ENCODE measurements at regions not wholly inside any gene's neighbourhood (a gene's known extent, or its start where the extent isn't known, plus 50 kb on each side); places are given as distances from the start of the nearest gene placed in this dataset.

- Mint-ChIP-seq H3K27me3 (peaks cover 14% of the 10 kb centered on the region), H3K4me3 (no peak overlapping the region), H3K4me1 (ENCODE audit: unreplicated experiment) (peaks cover 9% of the 10 kb centered on the region), H3K27ac (no peak overlapping the region), H3K9me3 (no peaks in the 10 kb centered on the region), H3K36me3 (no peaks in the 10 kb centered on the region)
- DNase-seq (ENCODE audit: extremely low spot score, unreplicated experiment): no peak
- TF ChIP-seq CTCF (conservative IDR thresholded peaks at IDR 0.05): no peak
Measured at GRCh38 chr5:144880513-144880912, 709.8 kb downstream of the KCTD16 start.

GRCh38 chr5:144876990-144877389, 706.3 kb downstream of the KCTD16 start:
- Mint-ChIP-seq H3K9me3 (no peaks in the 10 kb centered on the region), H3K4me1 (ENCODE audit: unreplicated experiment) (peaks cover 9% of the 10 kb centered on the region), H3K4me3 (no peak overlapping the region), H3K36me3 (no peaks in the 10 kb centered on the region), H3K27me3 (peaks cover 21% of the 10 kb centered on the region), H3K27ac (no peak overlapping the region)
- no peak for TF ChIP-seq CTCF (conservative IDR thresholded peaks at IDR 0.05)
- DNase-seq (ENCODE audit: extremely low spot score, unreplicated experiment): no peak

DNA sequence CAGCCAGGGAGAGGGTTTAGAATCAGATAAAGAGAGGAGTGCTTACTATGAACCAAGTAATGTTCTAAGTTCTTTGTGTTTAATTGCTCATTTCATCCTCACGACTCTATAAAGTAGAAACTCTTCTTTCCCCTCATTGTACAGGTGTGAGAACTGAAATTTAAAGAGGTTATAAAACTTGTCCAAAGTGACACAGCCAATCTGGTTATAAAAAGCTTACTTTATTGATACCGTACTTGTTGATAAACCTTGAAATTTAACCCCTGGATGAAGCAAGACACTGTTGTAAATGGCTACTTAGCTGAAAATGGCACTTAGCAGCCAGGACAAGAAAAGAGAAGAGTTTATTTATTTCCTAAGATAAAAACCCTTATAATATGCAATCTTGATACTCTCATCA, 702.4 kb downstream of the KCTD16 start:
- H3K4me1 Mint-ChIP-seq (ENCODE audit: unreplicated experiment): no peaks in the 10 kb centered on the region
- TF ChIP-seq CTCF (conservative IDR thresholded peaks at IDR 0.05): no peak
- H3K4me3 Mint-ChIP-seq: no peak overlapping the region
- H3K27me3 Mint-ChIP-seq: peaks cover 18% of the 10 kb centered on the region
- no peak for DNase-seq (ENCODE audit: extremely low spot score, unreplicated experiment)
- no peaks in the 10 kb centered on the region for H3K9me3 Mint-ChIP-seq
- H3K36me3 Mint-ChIP-seq: no peaks in the 10 kb centered on the region
- H3K27ac Mint-ChIP-seq: no peak overlapping the region

DNA sequence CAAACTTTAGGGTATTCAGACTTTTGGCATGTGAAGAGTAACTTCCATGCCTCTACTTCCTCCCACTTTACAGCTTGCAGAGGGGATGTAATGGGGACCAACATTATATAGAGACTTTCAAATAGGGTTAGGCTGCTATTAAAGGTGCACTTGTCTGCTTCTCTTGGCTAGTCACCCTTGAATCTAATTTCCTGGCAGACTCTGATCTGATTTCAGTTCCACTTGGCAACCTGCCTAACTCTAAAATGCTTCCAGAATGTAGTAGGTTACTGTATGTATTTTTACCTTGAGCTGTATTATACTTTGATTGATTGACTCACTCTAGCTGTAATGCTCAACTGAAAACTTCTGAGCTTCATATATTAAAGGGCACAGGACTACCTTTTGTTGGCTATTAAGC, 693.4 kb downstream of the KCTD16 start:
- H3K9me3 Mint-ChIP-seq: no peaks in the 10 kb centered on the region
- H3K4me3 Mint-ChIP-seq: no peak overlapping the region
- no peak overlapping the region for H3K27ac Mint-ChIP-seq
- no peaks in the 10 kb centered on the region for H3K27me3 Mint-ChIP-seq
- H3K4me1 Mint-ChIP-seq (ENCODE audit: unreplicated experiment): peaks cover 4% of the 10 kb centered on the region
- no peaks in the 10 kb centered on the region for H3K36me3 Mint-ChIP-seq
- no peak for TF ChIP-seq CTCF (conservative IDR thresholded peaks at IDR 0.05)
- DNase-seq (ENCODE audit: extremely low spot score, unreplicated experiment): no peak

GRCh38 chr5:144857454-144857853, 686.8 kb downstream of the KCTD16 start:
- Mint-ChIP-seq H3K27ac (no peak overlapping the region), H3K4me1 (ENCODE audit: unreplicated experiment) (no peaks in the 10 kb centered on the region), H3K36me3 (no peaks in the 10 kb centered on the region), H3K4me3 (no peak overlapping the region), H3K9me3 (no peaks in the 10 kb centered on the region), H3K27me3 (no peaks in the 10 kb centered on the region)
- TF ChIP-seq CTCF (conservative IDR thresholded peaks at IDR 0.05): no peak
- no peak for DNase-seq (ENCODE audit: extremely low spot score, unreplicated experiment)

- no peak for DNase-seq (ENCODE audit: extremely low spot score, unreplicated experiment)
- Mint-ChIP-seq H3K4me3 (no peak overlapping the region), H3K27ac (no peak overlapping the region), H3K36me3 (no peaks in the 10 kb centered on the region), H3K27me3 (peaks cover 14% of the 10 kb centered on the region), H3K9me3 (peaks cover 7% of the 10 kb centered on the region), H3K4me1 (ENCODE audit: unreplicated experiment) (no peaks in the 10 kb centered on the region)
- no peak for TF ChIP-seq CTCF (conservative IDR thresholded peaks at IDR 0.05)
Measured at GRCh38 chr5:144844086-144844485, 673.4 kb downstream of the KCTD16 start.
